Neural cell (in vitro differentiated cells): ENCODE measurements at regions not wholly inside any gene's neighbourhood (a gene's known extent, or its start where the extent isn't known, plus 50 kb on each side); places are given as distances from the start of the nearest gene placed in this dataset.

Experiments used
- H2AFZ ChIP-seq: fragments of 200-600, 300-800 bp; sonication (generic), shearing (Covaris generic); 2 replicates; pipeline ENCODE4 v1.6.0; 2014; ENCODE audit warnings: low read depth, mild to moderate bottlenecking, antibody characterized with exemption, low read length, moderate library complexity
- H3F3A ChIP-seq: fragments of 200-600 bp; shearing (Covaris generic); 2 replicates; pipeline ENCODE4 v1.6.1; 2016; ENCODE audit warnings: mild to moderate bottlenecking, moderate library complexity, mixed read lengths, antibody characterized with exemption, low read length; ENCODE audit not compliant: insufficient read depth, poor library complexity, severe bottlenecking
- H3K27ac ChIP-seq: fragments of 200-600, 300-800 bp; sonication (generic), shearing (Covaris generic); 2 replicates; pipeline ENCODE4 v1.5.1; 2014; ENCODE audit warnings: mild to moderate bottlenecking, low read length, moderate library complexity
- H3K27me3 ChIP-seq: fragments of 300-800, 200-600 bp; sonication (generic), shearing (Covaris generic); 2 replicates; pipeline ENCODE4 v1.6.0; 2014; ENCODE audit warnings: mild to moderate bottlenecking, low read depth, low read length, moderate library complexity; ENCODE audit not compliant: insufficient read depth
- H3K36me3 ChIP-seq: fragments of 300-800, 200-600 bp; sonication (generic), shearing (Covaris generic); 2 replicates; pipeline ENCODE4 v1.5.1; 2014; ENCODE audit warnings: mild to moderate bottlenecking, antibody characterized with exemption, low read length, moderate library complexity; ENCODE audit not compliant: insufficient read depth
- H3K4me2 ChIP-seq: fragments of 300-800, 200-600 bp; sonication (generic), shearing (Covaris generic); 2 replicates; pipeline ENCODE4 v1.6.0; 2014; ENCODE audit warnings: mild to moderate bottlenecking, low read length
- H3K4me3 ChIP-seq: fragments of 300-800, 200-600 bp; sonication (generic), shearing (Covaris generic); 2 replicates; pipeline ENCODE4 v1.5.1; 2014; ENCODE audit warnings: mild to moderate bottlenecking, low read length, moderate library complexity
- H3K79me2 ChIP-seq: fragments of 200-600 bp; shearing (Covaris generic); replicated peaks from 2 replicates; pipeline ENCODE4 v1.6.0; 2014; ENCODE audit warnings: mild to moderate bottlenecking, low read length, moderate library complexity; ENCODE audit not compliant: insufficient read depth
- H3K9ac ChIP-seq: fragments of 300-800, 200-600 bp; sonication (generic), shearing (Covaris generic); 2 replicates; pipeline ENCODE4 v1.6.1; 2016; ENCODE audit warnings: mild to moderate bottlenecking, low read length, mixed read lengths
- H3K9me2 ChIP-seq: fragments of 200-600 bp; shearing (Covaris generic); 2 replicates; pipeline ENCODE4 v1.6.1; 2016; ENCODE audit warnings: mild to moderate bottlenecking, low read length, mixed read lengths; ENCODE audit not compliant: insufficient read depth
- H3K9me3 ChIP-seq: fragments of 200-600, 300-800 bp; sonication (generic), shearing (Covaris generic); 2 replicates; pipeline ENCODE4 v1.6.1; 2016; ENCODE audit warnings: mild to moderate bottlenecking, mixed run types, low read length, moderate library complexity, mixed read lengths
- H4K20me1 ChIP-seq: fragments of 200-600 bp; shearing (Covaris generic); 2 replicates; pipeline ENCODE4 v1.6.1; 2016; ENCODE audit warnings: mild to moderate bottlenecking, mixed run types; ENCODE audit not compliant: insufficient read depth
- CTCF ChIP-seq: fragments of 450-650 bp; IDR thresholded peaks from 2 replicates; pipeline ENCODE4 v1.5.1; 2014; ENCODE audit warnings: antibody characterized with exemption, mild to moderate bottlenecking, moderate library complexity; ENCODE audit not compliant: poor library complexity, severe bottlenecking
- EP300 ChIP-seq: fragments of 450-650 bp; conservative IDR thresholded peaks from 2 replicates; pipeline ENCODE4 v1.6.1; 2014; ENCODE audit warnings: antibody characterized with exemption, mild to moderate bottlenecking, moderate library complexity; ENCODE audit not compliant: poor library complexity, severe bottlenecking
- EZH2 ChIP-seq: fragments of 200-600, 300-800 bp; shearing (Covaris generic), sonication (generic); IDR thresholded peaks from 2 replicates; pipeline ENCODE4 v1.6.1; 2014; ENCODE audit warnings: antibody characterized with exemption, low read length, borderline replicate concordance, mild to moderate bottlenecking; ENCODE audit not compliant: insufficient read depth, poor library complexity, severe bottlenecking
- MXI1 ChIP-seq: fragments of 450-650 bp; conservative IDR thresholded peaks from 2 replicates; pipeline ENCODE4 v1.6.1; 2014; ENCODE audit warnings: antibody characterized with exemption, mild to moderate bottlenecking; ENCODE audit not compliant: poor library complexity, severe bottlenecking
- POLR2AphosphoS5 ChIP-seq: IDR thresholded peaks from 2 replicates; pipeline ENCODE4 v1.6.1; 2012
- RAD21 ChIP-seq: fragments of 450-650 bp; conservative IDR thresholded peaks from 2 replicates; pipeline ENCODE4 v1.6.1; 2014; ENCODE audit warnings: antibody characterized with exemption, mild to moderate bottlenecking, moderate library complexity
- REST ChIP-seq: IDR thresholded peaks from 2 replicates; pipeline ENCODE4 v1.6.1; 2012; ENCODE audit warnings: borderline replicate concordance
- SMC3 ChIP-seq: fragments of 450-650 bp; conservative IDR thresholded peaks from 2 replicates; pipeline ENCODE4 v1.6.1; 2014; ENCODE audit warnings: antibody characterized with exemption, mild to moderate bottlenecking, moderate library complexity; ENCODE audit not compliant: poor library complexity
- TAF1 ChIP-seq: IDR thresholded peaks from 2 replicates; pipeline ENCODE4 v1.6.1; 2012; ENCODE audit warnings: low read depth

GRCh38 chr6:129957941-129958898 lies 60.2 kb upstream of the L3MBTL3 start:
- H3K36me3 ChIP-seq, result no peaks in the 10 kb centered on the region
- no peaks in the 10 kb centered on the region for H3K9me3 ChIP-seq
- H4K20me1 ChIP-seq, result no peaks in the 10 kb centered on the region
- H3K27me3 ChIP-seq, result no peaks in the 10 kb centered on the region
- no peaks in the 10 kb centered on the region for H3F3A ChIP-seq
- no peak overlapping the region for H3K27ac ChIP-seq
- H3K4me3 ChIP-seq, result no peak overlapping the region
- H2AFZ ChIP-seq, result no peak overlapping the region
- H3K79me2 ChIP-seq, result no peaks in the 10 kb centered on the region
- H3K4me2 ChIP-seq, result no peak overlapping the region
- TF ChIP-seq CTCF (no peak), MXI1 (no peak), REST (no peak), EZH2 (no peak), EP300 (no peak), RAD21 (no peak), SMC3 (no peak), POLR2AphosphoS5 (no peak), TAF1 (no peak)
- H3K9ac ChIP-seq, result no peak overlapping the region
- no peaks in the 10 kb centered on the region for H3K9me2 ChIP-seq

DNA sequence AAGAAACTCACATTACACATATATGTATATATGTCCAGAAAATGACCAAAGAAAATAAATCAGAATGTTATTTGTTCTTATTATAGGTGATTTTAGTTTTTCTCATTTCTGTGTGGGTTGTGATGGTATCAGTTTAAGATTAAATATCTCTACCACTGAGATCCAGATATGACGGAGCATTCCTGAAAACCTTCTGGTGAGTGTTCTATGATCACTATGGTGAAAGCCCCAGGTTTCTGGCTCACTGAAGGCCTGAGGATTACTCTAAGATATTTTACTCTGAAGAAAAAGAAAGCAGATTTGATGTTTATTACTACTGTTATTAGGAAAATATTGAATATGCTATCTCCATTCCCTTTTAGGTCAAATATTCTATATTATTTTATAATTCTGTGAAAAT lies 62.8 kb upstream of the L3MBTL3 start:
- Histone ChIP-seq H3K27ac (no peak overlapping the region), H3K36me3 (no peaks in the 10 kb centered on the region), H4K20me1 (no peaks in the 10 kb centered on the region), H3F3A (no peaks in the 10 kb centered on the region), H3K27me3 (no peaks in the 10 kb centered on the region), H3K4me2 (no peak overlapping the region), H2AFZ (no peak overlapping the region), H3K79me2 (no peaks in the 10 kb centered on the region), H3K9me2 (no peaks in the 10 kb centered on the region), H3K9me3 (no peaks in the 10 kb centered on the region), H3K9ac (no peak overlapping the region), H3K4me3 (no peak overlapping the region)
- TF ChIP-seq RAD21, result no peak
- no peak for TF ChIP-seq SMC3
- no peak for TF ChIP-seq EZH2
- no peak for TF ChIP-seq TAF1
- TF ChIP-seq POLR2AphosphoS5, result no peak
- no peak for TF ChIP-seq CTCF
- TF ChIP-seq MXI1, result no peak
- no peak for TF ChIP-seq EP300
- TF ChIP-seq REST, result no peak
